ENCODE measurements at regions not wholly inside any gene's neighbourhood (a gene's known extent, or its start where the extent isn't known, plus 50 kb on each side); places are given as distances from the start of the nearest gene placed in this dataset.
A peak's percentile ranks its signal among the peaks of the same experiment; 100 is the strongest.

- DNase-seq (ENCODE audit: low spot score) = no peak
Measured at GRCh38 chr14:53545217-53545616, 392.1 kb upstream of the DDHD1 start.

DNA sequence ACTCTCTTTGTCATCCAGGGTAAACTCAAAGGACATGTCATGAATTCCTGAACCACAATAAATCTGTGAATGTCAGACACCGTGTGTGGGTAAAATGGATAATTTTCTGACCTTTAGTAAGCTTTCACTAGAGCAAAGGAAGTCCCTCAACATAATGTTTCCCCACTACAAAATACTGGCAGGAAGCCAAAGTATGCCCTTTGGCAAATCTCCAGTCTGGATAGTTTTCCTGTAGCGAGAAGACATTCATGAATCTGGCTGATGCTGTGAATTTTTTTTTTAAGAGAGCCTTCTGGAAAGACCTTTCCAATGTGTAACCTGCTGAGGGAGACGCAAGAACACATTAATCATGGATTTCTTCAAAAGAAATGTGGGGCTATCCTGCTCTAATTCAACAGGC lies 389.6 kb upstream of the DDHD1 start:
- DNase-seq (ENCODE audit: low spot score) = no peak

GRCh38 chr14:53541411-53541810 lies 388.3 kb upstream of the DDHD1 start:
- DNase-seq (ENCODE audit: low spot score) = no peak

- peak; percentile 4 for DNase-seq (ENCODE audit: low spot score)
Measured at GRCh38 chr14:53539489-53540126, 386.5 kb upstream of the DDHD1 start.

DNA sequence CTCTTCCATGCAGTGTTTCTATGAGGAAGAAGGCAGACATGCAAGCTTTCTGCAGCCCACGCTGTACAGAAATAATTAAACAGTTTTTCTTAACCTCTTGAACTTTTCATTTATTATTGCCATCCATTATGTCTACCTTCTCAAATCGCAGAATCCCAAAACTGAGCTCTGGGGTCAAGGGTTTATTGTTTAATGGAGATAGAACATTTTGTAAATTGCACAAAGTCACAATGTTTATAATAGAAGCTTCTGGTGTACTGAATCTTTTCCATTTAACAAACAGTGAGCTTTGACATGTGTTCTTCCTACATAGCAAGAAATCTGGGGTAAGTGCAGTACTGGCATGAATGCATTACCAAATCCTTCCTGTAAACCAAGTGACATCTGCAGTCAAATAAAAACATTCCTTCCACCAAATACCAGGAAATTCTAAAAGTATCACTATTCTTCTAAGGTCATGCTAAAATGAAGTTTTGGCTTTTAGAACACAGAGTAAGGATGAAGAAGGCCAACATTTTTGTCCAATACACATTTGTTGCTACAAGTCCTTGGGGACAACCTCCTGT lies 385.3 kb upstream of the DDHD1 start:
- DNase-seq (ENCODE audit: low spot score) = no peak

DNA sequence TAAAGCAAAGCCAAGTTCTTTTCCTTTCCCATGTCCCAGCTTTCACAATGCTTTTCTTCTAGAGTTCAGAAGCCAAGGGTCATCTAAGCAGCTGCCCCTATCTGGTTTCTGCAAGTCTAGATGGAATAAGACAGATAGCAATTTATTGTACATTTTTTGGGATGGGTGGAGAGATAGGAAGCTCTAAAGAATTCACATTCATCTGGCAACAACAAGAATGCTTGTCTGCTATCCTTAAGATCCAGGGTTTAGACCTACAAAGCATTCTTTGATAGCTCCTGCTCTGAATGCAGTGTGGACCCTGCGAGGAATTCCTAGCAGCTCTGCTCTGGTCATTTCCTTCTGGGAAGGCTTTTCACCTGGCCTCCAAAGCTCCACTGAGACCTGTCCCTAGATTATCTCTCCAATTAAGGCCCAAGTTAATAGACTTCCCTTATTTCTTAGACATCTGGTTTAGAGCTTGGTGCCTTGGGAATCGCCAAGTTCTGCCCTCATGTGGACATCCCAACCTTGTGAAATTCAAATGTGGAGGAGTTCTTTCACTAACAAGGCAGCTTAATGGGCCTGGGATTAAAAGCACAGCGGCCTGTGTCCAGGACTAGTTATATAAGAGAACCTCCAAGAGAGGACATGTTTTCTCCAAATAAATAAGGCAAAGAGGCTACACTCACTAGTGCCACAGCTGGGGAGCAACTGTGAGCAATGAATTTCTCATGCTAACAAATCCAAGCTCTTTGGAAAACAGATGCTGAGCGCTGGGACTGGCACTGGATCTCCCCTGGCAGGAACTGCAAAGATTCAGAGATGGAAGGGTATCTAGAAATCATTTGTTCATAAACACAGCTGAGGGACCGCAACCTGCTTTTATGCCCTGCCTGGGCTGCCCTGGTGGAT lies 384.5 kb upstream of the DDHD1 start:
- DNase-seq (ENCODE audit: low spot score) = no peak

- DNase-seq (ENCODE audit: low spot score) = no peak
Measured at GRCh38 chr14:53536446-53536845, 383.3 kb upstream of the DDHD1 start.

DNA sequence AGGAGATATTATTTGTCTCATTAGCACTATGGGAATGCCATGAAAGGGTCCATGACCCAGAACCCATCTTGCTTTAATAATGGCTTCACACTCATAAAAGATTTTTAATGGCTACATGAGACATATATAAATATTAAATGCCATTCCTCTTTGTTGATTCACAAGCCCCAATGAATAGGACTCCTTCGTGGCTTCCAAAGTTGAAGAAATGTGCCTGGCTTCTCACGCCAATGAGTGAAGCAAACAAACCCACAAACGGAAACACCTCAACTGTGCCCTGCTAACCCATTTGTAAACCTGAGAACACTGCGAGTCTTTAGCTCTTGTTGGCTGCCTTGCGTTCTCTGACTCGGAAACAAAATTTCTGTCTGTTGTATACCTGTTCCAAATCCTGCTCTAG lies 381.7 kb upstream of the DDHD1 start:
- no peak for DNase-seq (ENCODE audit: low spot score)

- DNase-seq (ENCODE audit: low spot score) = no peak
Measured at GRCh38 chr14:53533384-53533970, 380.4 kb upstream of the DDHD1 start.

DNA sequence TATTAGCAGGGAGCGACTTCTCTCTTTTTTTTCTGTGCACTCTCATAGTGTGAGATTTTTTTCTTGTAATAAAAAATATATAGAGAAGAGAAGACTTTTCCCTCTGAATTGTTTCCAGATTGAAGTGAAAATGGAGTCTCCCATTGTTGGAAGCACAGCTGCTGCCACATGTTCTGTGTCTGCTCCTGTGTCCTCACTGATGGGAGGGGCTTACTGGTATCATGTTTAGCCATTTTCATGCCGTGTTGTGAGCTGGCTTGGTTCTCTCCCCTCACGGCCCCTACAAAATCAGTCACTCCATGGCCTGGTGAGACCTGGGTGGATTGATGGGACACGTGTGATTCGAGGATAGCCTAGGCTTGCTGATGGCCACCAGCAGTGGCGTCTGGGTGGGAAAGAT lies 379.7 kb upstream of the DDHD1 start:
- no peak for DNase-seq (ENCODE audit: low spot score)

DNA sequence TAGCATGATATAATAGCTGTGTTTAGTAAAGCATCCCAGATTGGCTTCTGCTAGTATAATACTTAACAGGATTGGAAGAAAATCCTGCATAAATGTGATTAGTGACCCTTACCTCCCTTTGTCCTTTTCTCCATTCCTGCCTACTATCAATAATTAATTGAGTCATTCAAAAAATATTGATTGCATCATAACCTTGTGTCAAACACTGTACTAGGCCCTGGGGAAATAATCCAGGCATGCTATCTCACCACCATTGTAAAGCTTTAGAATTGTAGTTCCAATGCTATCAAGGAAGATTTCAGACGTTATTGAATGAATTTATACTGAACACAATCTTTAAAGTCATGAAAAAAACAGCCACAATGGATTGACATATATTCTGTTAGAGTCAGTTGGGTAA lies 378.6 kb upstream of the DDHD1 start:
- no peak for DNase-seq (ENCODE audit: low spot score)

DNA sequence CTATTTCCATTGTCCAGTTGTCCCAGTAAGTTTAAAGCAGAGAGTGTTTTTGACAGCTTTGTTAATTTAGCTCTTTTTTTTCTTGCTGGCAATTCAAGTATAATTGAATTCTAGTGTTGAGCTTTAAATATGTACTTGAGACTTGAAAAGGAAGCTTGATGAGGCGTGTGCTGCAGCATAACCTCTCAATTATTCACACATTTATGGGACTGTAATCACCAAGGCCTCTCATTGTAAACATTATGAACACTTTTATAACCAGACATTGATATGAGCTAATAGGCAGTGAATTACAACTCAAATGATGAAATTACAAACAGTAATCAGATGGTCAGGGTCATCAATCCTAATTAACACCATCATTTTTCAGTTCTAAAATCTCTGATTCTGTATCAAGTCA lies 378.0 kb upstream of the DDHD1 start:
- DNase-seq (ENCODE audit: low spot score) = no peak

- no peak for DNase-seq (ENCODE audit: low spot score)
Measured at GRCh38 chr14:53529519-53529918, 376.4 kb upstream of the DDHD1 start.

GRCh38 chr14:53528185-53528671 lies 375.1 kb upstream of the DDHD1 start:
- DNase-seq (ENCODE audit: low spot score) = no peak

DNA sequence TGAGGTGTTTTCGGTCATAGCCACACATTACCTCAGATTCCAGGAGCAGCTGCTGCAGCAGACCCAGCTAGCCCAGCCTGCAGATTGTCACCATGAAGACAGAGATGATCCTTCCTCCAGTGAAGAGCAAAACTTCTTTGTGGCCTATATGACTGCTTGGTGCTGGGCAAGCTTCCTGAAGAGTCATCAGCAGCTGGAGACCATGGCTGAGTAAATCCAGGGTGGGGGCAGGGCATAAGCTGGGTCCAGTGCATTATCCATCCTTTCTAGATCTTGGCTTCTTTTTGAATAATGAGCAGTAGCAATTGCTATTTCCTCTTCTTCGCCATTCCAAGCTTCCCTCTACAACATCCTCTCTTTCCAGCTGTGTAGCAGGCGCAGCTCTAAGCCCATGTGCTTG lies 373.1 kb upstream of the DDHD1 start:
- DNase-seq (ENCODE audit: low spot score) = no peak

DNA sequence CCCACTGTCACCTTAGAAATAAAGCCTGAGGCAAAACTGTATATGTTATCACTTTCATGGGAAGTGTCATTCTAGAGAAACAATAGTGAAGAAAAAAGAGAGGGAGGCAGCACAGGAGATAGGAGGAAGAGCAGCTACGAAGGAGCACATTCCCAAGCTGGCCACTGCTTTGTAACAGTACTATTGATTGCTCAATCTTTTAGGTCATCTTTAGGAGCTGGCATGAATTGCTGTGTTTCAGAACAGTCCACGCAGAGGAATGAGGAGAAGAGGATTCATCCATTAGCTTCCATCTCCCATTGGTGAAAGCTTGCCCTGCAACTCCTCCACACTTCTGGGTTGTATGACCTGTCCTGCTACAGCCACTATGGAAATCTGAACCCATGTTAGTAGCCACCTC lies 372.5 kb upstream of the DDHD1 start:
- DNase-seq (ENCODE audit: low spot score) = no peak

GRCh38 chr14:53524391-53524790 lies 371.3 kb upstream of the DDHD1 start:
- DNase-seq (ENCODE audit: low spot score) = no peak

- DNase-seq (ENCODE audit: low spot score) = no peak
Measured at GRCh38 chr14:53523226-53523625, 370.1 kb upstream of the DDHD1 start.

DNA sequence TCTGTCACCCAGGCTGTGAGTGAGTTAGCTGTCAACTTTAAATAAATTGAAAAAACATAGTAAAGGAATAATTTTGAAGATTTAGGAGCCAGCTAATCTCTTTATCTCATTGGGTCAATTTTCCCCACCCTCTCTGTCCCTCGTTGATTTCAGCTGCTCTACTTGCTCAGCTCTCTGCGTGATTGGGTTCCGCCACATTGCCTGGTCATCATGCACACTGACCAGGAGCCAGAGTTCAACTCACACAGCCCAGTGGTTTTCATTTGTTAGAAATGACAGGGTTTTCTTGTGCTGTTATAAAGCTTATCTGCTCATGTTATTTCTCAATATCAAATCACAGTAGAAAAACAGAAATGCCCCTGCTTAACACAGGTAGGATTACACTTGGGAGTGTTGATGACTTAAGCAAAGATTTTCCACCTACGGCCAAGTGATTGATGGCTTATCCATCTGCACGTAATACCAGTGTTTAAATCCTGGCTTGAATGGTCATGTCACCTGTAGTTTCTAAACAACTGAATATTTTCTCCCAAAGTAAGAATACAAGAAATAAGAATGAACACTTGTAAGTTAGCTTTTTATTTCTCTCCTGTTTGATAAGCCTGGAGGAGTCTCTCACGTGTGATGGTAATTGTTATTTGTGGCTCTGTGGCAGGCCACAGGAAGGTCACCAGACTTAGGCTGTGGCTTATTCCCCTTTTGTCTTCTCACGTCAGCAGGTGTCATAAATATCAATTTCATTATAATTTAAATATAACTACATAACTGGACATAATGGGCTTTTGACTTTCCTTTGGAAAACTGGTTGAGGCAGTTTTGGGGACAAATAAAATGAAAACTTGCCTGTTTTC lies 367.2 kb upstream of the DDHD1 start:
- DNase-seq (ENCODE audit: low spot score) = no peak

- no peak for DNase-seq (ENCODE audit: low spot score)
Measured at GRCh38 chr14:53519137-53519536, 366.0 kb upstream of the DDHD1 start.

- no peak for DNase-seq (ENCODE audit: low spot score)
Measured at GRCh38 chr14:53517270-53517960, 364.3 kb upstream of the DDHD1 start.
